ENCODE measurements at regions not wholly inside any gene's neighbourhood (a gene's known extent, or its start where the extent isn't known, plus 50 kb on each side); places are given as distances from the start of the nearest gene placed in this dataset.

DNA sequence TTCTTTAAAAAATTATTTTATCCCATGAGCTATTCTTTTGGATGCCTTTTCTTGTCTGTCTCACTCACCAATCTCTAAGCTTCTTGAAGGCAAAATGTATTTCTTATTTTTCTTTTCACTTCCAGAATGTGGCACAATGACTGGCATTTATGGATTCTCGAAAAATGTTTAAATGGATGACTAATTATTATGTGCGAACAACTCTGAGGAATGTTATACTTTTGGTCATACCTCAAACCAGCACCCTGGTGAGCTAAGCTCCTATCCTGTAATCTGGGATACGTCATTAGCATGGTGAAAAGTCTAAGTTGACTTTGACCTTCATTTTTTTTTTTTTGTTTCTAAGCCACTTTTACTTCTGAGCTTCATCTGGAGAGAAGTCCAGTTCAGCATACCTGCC is 214.0 kb upstream of the CEP162 start:
- TF ChIP-seq, protein P1, sequence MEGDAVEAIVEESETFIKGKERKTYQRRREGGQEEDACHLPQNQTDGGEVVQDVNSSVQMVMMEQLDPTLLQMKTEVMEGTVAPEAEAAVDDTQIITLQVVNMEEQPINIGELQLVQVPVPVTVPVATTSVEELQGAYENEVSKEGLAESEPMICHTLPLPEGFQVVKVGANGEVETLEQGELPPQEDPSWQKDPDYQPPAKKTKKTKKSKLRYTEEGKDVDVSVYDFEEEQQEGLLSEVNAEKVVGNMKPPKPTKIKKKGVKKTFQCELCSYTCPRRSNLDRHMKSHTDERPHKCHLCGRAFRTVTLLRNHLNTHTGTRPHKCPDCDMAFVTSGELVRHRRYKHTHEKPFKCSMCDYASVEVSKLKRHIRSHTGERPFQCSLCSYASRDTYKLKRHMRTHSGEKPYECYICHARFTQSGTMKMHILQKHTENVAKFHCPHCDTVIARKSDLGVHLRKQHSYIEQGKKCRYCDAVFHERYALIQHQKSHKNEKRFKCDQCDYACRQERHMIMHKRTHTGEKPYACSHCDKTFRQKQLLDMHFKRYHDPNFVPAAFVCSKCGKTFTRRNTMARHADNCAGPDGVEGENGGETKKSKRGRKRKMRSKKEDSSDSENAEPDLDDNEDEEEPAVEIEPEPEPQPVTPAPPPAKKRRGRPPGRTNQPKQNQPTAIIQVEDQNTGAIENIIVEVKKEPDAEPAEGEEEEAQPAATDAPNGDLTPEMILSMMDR (IDR thresholded peaks at IDR 0.05; ENCODE audit: insufficient read depth, low read length, missing control alignments) = no peak
- POLR2A ChIA-PET = interaction anchor here (1.0 kb wide), 1 partner anchor 177 kb away, joined by 3 read pairs; no protein-coding TSS in a partner anchor
- no peak for DNase-seq (ENCODE audit: low read depth, low spot score)
- no peak overlapping the region for H3K4me3 ChIP-seq (ENCODE audit: low read depth, low read length)
- CTCF ChIA-PET = interaction anchor here (0.8 kb wide), 1 partner anchor 11 kb away, joined by 4 read pairs; no protein-coding TSS in a partner anchor

GRCh38 chr6:84434550-84434949 is 207.1 kb upstream of the CEP162 start:
- ChIA-PET POLR2A (no interaction called here), CTCF (interaction anchor here (1.5 to 1.7 kb wide), 3 partner anchors 9 to 340 kb away, joined by 3 to 4 read pairs (median 4); no protein-coding TSS in a partner anchor)
- TF ChIP-seq, protein P1 (IDR thresholded peaks at IDR 0.05; ENCODE audit: insufficient read depth, low read length, missing control alignments) = no peak
- DNase-seq (ENCODE audit: low read depth, low spot score) = no peak
- no peak overlapping the region for H3K4me3 ChIP-seq (ENCODE audit: low read depth, low read length)

- H3K4me3 ChIP-seq (ENCODE audit: low read depth, low read length) = no peak overlapping the region
- CTCF ChIA-PET = interaction anchor here (1.6 kb wide), 1 partner anchor 342 kb away, joined by 5 read pairs; no protein-coding TSS in a partner anchor
- peak; percentile 9 for DNase-seq (ENCODE audit: low read depth, low spot score)
- POLR2A ChIA-PET = no interaction called here
- TF ChIP-seq, protein P1 (IDR thresholded peaks at IDR 0.05; ENCODE audit: insufficient read depth, low read length, missing control alignments) = no peak
Measured at GRCh38 chr6:84432619-84433018, 205.2 kb upstream of the CEP162 start.

GRCh38 chr6:84428300-84428907 is 201.0 kb upstream of the CEP162 start:
- ChIA-PET POLR2A (interaction anchor here (0.6 kb wide), 1 partner anchor 335 kb away, joined by 3 read pairs; no protein-coding TSS in a partner anchor), CTCF (interaction anchor here (0.6 to 3.3 kb wide), 21 partner anchors 9 to 895 kb away, joined by 3 to 14 read pairs (median 3); no protein-coding TSS in a partner anchor)
- TF ChIP-seq, protein P1 (IDR thresholded peaks at IDR 0.05; ENCODE audit: insufficient read depth, low read length, missing control alignments) = peak; percentile 73
- no peak overlapping the region for H3K4me3 ChIP-seq (ENCODE audit: low read depth, low read length)
- DNase-seq (ENCODE audit: low read depth, low spot score) = peak; percentile 4

DNA sequence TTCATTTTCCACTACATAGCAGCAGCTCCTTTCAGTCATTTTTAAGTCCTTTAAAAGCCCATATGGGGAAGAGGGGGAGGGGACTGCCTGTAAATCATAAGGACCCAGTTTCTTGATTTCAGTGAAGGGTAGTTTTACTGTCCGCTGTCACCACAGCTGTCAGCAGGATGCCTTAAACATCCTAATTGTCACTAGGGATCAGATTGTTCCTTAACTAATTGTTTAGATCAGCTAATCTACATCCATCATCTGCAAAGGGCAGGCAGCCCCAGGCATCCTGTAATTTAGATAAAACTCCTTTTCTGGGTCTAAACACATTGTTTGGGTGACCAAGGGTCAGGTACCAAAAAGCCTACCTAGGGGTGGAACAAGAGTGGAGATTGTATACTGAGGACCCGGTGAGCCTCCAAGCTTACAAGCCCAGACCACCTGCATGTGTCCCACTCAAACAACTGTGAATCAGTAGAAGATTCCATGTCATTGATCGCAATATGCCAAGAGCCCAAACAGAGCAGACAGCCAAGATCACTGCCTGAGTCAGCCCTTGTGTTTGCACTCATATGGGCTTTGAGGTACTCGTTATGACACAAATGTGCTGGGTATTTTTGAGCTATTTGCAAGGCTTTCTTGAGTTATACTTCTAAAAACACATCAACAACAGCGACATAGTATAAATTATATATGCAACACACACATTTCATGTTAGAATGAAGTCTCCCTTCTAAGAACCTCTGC is 198.7 kb upstream of the CEP162 start:
- no peak for DNase-seq (ENCODE audit: low read depth, low spot score)
- CTCF ChIA-PET = interaction anchor here (0.9 to 5.4 kb wide), 10 partner anchors 8 to 353 kb away, joined by 3 to 33 read pairs (median 4); no protein-coding TSS in a partner anchor

More for the DNA sequence above, 198.7 kb upstream of the CEP162 start:
- TF ChIP-seq, protein P1 (IDR thresholded peaks at IDR 0.05; ENCODE audit: insufficient read depth, low read length, missing control alignments) = no peak
- POLR2A ChIA-PET = no interaction called here
- no peak overlapping the region for H3K4me3 ChIP-seq (ENCODE audit: low read depth, low read length)

All from AG04449 (cell line).